GM13976 (cell line): ENCODE measurements at regions not wholly inside any gene's neighbourhood (a gene's known extent, or its start where the extent isn't known, plus 50 kb on each side); places are given as distances from the start of the nearest gene placed in this dataset.
"Not testable (repeated sequence)": the region's sequence is repeated elsewhere in the genome, so short reads cannot be mapped to it uniquely, and the experiment has no call there.

Source experiments
- DNase-seq: peaks from one replicate; pipeline ENCODE4 v3.0.0; 2012; ENCODE audit warnings: low spot score
- CTCF ChIP-seq: IDR thresholded peaks from 2 replicates; pipeline ENCODE4 v1.5.1; 2012; ENCODE audit warnings: borderline replicate concordance, mild to moderate bottlenecking; ENCODE audit not compliant: insufficient read depth; ENCODE audit errors: extremely low read depth, missing control alignments, control extremely low read depth
- in situ Hi-C: fragments of 300-500 bp; cut with MboI; formaldehyde crosslinking; loops from one replicate; pipeline ENCODE4 v1.12.0; 2022; ENCODE audit warnings: low sequenced_read_pairs, mixed read lengths, inconsistent platforms; ENCODE audit not compliant: unreplicated experiment

- TF ChIP-seq CTCF: no peak
- in situ Hi-C loops: no loop called here
- no peak for DNase-seq
Measured at GRCh38 chr15:93348711-93349545, 259.9 kb upstream of the RGMA start.

GRCh38 chr15:93347986-93348385 is 259.0 kb upstream of the RGMA start:
- in situ Hi-C loops: no loop called here
- no peak for TF ChIP-seq CTCF
- no peak for DNase-seq

DNA sequence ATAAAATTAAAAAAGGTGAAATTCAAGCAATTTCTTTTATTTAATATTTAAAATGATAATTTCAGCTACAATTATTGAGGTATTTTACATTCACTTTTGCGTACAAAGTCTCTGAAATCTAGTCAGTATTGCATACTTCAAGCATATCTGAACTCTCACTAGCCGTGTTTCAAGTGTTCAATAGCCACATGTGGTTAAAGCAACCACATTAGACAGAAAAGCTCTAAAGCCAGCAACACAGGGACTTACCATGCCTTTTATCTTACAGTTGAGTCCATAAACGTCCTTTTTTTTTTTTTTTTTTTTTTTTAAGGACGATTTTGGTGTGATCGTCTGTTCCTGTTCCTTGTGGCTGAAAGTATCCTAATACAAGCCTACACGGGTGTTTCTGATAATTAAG is 257.0 kb upstream of the RGMA start:
- in situ Hi-C loops: no loop called here
- TF ChIP-seq CTCF: no peak
- no peak for DNase-seq

GRCh38 chr15:93343402-93343801 is 254.4 kb upstream of the RGMA start:
- in situ Hi-C loops, DNase-seq: not testable (repeated sequence)

- no peak for TF ChIP-seq CTCF
- in situ Hi-C loops: no loop called here
Measured at GRCh38 chr15:93341164-93341563, 252.2 kb upstream of the RGMA start.

GRCh38 chr15:93340406-93340805 is 251.4 kb upstream of the RGMA start:
- DNase-seq: no peak
- TF ChIP-seq CTCF: no peak
- in situ Hi-C loops: no loop called here

More at GRCh38 chr15:93341164-93341563, 252.2 kb upstream of the RGMA start:
- no peak for DNase-seq

- TF ChIP-seq CTCF: no peak
- no peak for DNase-seq
- in situ Hi-C loops: no loop called here
Measured at GRCh38 chr15:93333796-93334195, 244.8 kb upstream of the RGMA start.

DNA sequence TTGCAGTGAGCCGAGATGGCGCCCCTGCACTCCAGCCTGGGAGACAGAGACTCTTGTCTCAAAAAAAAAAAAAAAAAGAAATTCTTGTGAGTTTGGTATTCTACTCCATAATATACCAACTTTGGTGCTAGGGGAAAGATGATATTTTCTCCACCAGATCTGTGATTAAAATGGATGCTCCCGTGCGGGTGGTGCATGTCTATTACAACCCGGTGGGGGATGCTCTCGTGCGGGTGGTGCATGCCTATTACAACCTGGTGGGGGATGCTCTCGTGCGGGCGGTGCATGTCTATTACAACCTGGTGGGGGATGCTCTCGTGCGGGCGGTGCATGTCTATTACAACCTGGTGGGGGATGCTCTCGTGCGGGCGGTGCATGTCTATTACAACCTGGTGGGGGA is 244.1 kb upstream of the RGMA start:
- in situ Hi-C loops, DNase-seq: not testable (repeated sequence)
